ENCODE measurements at regions not wholly inside any gene's neighbourhood (a gene's known extent, or its start where the extent isn't known, plus 50 kb on each side); places are given as distances from the start of the nearest gene placed in this dataset.

GRCh38 chr4:104772849-104773248, 278.2 kb upstream of the CXXC4 start:
- H3K9me3 ChIP-seq, result no peaks in the 10 kb centered on the region
- H3K27ac ChIP-seq, result no peak overlapping the region
- TF ChIP-seq CTCF (IDR thresholded peaks at IDR 0.05), result no peak
- H3K4me3 ChIP-seq, result no peak overlapping the region
- H3K36me3 ChIP-seq, result no peaks in the 10 kb centered on the region
- intact Hi-C loops (cut with DNase I; ENCODE audit: low total_unique reads), result no loop called here
- H3K4me1 ChIP-seq, result no peaks in the 10 kb centered on the region
- no peak for DNase-seq
- no peaks in the 10 kb centered on the region for H3K27me3 ChIP-seq

GRCh38 chr4:104795264-104795939, 300.7 kb upstream of the CXXC4 start:
- H3K27me3 ChIP-seq, result no peaks in the 10 kb centered on the region
- no peaks in the 10 kb centered on the region for H3K4me1 ChIP-seq
- H3K9me3 ChIP-seq, result no peaks in the 10 kb centered on the region
- H3K27ac ChIP-seq, result no peak overlapping the region
- no peak overlapping the region for H3K4me3 ChIP-seq
- no peaks in the 10 kb centered on the region for H3K36me3 ChIP-seq
- intact Hi-C loops (cut with DNase I; ENCODE audit: low total_unique reads), result no loop called here
- TF ChIP-seq CTCF (IDR thresholded peaks at IDR 0.05), result no peak
- no peak for DNase-seq

DNA sequence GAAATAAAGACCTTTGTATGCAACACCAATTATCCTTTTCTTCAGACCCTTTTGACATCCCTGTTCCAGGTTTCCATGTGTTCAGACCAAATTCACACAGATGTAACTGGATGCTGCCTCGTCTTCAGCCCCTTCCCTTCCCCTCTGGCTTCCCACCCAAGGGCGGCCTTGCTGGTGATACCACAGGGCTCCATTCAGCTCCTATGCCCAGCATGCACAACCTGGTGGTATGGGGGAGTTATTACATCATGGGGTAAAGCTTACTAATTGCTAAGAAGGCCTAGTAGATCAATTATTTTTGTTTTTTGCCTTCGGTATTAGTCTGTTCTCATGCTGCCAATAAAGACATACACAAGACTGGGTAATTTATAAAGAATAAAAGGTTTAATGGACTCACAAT, 317.0 kb upstream of the CXXC4 start:
- Histone ChIP-seq H3K27ac (no peak overlapping the region), H3K4me1 (no peaks in the 10 kb centered on the region), H3K9me3 (no peaks in the 10 kb centered on the region), H3K36me3 (no peaks in the 10 kb centered on the region), H3K4me3 (no peak overlapping the region), H3K27me3 (no peaks in the 10 kb centered on the region)
- no peak for DNase-seq
- no peak for TF ChIP-seq CTCF (IDR thresholded peaks at IDR 0.05)
- intact Hi-C loops (cut with DNase I; ENCODE audit: low total_unique reads), result no loop called here

- intact Hi-C loops (cut with DNase I; ENCODE audit: low total_unique reads), result no loop called here
- no peak overlapping the region for H3K27ac ChIP-seq
- DNase-seq, result no peak
Observed at GRCh38 chr4:104815665-104816064, 321.0 kb upstream of the CXXC4 start.

GRCh38 chr4:104818579-104818978, 323.9 kb upstream of the CXXC4 start:
- no peaks in the 10 kb centered on the region for H3K9me3 ChIP-seq
- no peaks in the 10 kb centered on the region for H3K4me1 ChIP-seq
- intact Hi-C loops (cut with DNase I; ENCODE audit: low total_unique reads), result no loop called here

More at GRCh38 chr4:104815665-104816064, 321.0 kb upstream of the CXXC4 start:
- Histone ChIP-seq H3K36me3 (no peaks in the 10 kb centered on the region), H3K27me3 (no peaks in the 10 kb centered on the region), H3K4me3 (no peak overlapping the region), H3K4me1 (no peaks in the 10 kb centered on the region), H3K9me3 (no peaks in the 10 kb centered on the region)
- no peak for TF ChIP-seq CTCF (IDR thresholded peaks at IDR 0.05)

More at GRCh38 chr4:104818579-104818978, 323.9 kb upstream of the CXXC4 start:
- Histone ChIP-seq H3K36me3 (no peaks in the 10 kb centered on the region), H3K27ac (no peak overlapping the region), H3K4me3 (no peak overlapping the region), H3K27me3 (no peaks in the 10 kb centered on the region)
- DNase-seq, result no peak
- no peak for TF ChIP-seq CTCF (IDR thresholded peaks at IDR 0.05)

Measured in tibial artery (tissue), 4 donors.